ENCODE measurements at regions not wholly inside any gene's neighbourhood (a gene's known extent, or its start where the extent isn't known, plus 50 kb on each side); places are given as distances from the start of the nearest gene placed in this dataset.

DNA sequence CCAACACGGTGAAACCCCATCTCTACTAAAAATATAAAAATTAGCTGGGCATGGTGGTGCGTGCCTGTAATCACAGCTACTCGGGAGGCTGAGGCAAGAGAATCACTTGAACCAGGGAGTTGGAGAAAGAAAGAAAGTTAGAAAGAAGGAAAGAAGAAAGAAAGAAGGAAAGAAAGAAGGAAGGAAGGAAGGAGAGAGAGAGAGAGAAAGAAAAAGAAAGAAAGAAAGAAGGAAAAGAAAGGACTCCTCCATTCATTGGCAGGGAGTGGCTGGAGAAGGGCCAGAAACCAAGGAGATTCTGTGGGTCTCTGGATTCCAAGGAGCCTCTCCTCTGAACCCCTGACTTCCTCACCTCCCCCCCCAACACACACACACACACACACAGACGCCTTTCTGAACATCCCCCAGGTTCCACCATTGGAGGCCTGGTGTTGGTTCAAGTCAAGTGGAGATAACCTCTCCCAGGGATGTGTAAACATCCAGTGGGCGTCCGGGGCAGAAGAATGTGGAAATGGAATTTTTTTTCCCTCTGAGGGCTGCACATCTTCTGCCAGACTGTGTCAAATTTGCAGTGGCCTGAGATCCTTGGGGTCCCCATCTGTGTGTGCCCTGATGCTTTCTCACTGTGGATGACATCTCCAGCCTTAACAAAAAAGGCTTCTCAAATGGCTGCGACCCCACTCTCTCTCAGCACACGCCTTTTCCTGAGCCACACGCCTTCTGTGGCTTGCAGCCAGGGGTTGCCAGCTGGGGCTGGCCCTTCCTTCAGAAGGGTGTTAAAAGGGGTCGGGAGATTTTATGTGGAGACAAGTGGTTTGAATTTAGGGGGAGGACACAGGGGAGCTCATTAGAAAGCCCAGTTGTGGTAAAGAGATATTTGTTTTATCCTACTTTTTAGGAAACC, 109.3 kb upstream of the HAND1 start:
- no peak for DNase-seq

DNA sequence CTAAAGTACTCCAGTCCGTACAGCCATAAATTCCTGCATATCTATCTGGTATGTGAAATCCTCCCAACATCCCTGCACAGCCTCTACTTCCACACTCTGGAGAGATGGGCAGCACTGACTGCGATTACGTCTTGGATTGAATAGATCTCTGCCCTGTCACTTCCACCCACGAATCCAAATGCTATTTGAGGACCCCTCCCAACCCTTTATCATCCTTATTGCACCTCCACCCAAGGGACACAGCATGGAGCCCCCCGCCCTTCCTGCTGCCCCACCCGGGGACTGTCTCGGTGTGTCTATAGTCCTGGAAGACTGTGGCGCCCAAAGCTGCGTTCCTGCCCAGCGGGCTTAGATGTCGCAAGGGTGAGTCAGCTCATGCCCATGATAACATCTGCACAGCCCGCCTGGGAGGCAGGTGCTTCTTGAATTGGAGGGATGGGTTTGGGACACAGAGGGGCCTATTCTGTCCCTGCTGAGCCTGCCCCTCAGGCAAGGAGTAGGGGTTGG, 105.7 kb upstream of the HAND1 start:
- no peak for DNase-seq

DNA sequence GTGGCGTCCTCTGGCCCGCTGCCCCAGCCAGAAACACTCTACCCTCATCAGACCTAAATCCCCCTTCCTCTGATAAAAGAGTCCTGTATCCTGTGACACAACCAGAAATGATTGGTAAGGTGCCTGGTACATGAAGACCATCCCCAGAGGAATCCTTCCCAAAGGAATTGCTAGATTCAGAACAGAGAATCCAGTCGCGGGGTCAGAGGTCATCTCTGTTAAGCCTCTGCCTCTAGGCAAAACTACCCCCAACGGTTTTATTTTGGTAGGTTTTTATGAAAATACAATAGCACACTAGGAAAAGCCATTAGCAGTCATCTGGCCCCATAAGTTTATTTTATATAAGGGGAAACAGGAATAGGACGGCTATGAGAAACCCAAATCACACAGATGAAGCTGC, 102.4 kb upstream of the HAND1 start:
- no peak for DNase-seq

DNA sequence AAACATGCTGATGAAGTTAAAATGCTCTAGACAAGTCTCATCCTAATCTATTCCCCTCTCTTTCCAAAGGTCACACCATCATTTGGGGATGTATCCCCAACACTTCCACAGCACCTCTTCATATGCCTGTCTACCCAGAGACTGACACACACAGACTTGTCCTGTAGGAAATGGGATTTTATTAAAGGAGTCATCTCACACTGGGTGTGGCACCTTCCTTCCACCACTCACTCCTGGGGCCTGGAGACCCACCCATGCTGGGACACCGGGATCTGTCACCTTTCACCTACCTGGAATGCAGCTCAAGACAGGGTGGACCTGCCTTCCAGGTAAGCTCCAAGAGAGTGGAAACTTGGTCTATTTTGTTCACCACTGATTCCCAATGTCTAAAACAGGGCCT, 99.4 kb upstream of the HAND1 start:
- DNase-seq: no peak

DNA sequence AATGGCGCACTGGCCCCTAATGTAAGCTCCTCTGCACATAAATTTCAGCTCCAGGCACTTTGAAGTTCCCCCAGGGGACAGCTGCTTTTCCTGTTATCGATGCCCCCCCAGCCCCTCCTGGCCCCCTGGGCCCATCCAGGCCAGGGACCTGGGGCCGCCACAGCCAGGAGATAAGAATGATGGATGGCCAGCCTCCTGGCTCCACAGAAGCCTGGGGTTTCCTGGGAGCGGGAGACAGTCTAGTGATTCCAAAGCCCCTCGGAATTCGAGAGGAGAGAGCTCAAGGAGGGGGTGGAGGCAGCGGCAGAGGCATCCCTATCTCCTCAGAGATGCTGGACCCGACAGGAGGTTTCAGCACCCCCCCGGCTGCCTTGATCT, 98.4 kb upstream of the HAND1 start:
- DNase-seq: no peak

DNA sequence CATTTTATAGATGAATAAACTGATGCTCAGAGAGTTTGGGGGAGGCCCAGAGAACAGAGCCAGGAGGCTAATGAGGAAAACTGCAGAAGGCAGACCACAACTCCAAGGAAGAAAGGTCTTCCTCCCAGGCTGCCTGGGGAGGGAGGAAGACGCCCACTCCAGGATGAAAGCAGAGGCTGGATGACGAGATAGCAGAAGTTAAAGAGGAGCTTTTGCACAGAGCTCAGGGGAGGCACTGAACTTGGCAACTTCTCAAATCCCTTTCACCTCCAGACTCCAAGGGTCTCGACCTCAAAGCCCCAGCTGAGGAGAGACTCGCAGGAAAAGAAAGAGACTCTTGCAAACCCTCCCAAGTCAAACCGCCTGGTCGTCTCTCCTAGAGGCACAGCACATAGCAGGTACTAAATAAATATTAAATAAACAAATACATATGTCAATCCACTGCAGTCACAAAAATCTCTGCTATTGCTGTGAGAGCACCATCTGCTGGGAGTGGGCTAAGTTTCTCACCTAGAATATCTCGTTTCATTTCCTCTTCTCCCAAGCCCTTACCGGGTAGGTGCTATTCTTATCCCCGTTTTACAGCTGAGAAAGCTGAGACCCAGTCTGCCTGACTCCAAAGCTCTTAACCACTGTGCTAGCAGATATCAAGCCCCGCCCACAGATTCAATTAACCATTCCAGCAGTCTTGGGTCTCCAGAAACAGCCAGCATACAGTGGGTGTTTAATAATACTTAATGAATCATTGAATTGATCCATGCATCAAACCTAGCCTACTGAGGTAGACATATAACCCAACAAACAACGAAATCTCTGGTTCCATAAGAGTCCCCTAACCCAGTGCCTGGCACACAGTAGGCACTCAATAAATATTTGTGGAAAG, 97.8 kb upstream of the HAND1 start:
- no peak for DNase-seq

DNA sequence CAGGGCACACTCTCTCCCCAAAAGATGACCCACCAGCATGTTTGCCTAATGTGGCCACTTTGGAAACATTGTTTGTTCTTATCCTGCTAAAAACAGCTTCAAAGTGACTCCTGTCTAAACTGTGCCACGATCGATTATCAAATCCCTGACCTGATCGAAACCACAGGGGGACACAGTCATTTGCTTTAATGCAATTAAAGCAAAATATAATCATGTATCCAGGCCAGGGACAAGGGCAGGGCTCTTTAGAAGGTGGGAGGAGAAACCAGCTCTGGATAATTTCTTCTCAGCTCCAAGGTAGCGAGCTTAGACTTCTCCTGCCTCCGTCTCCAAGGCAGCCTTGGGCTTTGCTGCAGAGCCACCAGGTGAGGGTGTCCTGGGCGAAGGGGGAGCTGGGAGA, 95.0 kb upstream of the HAND1 start:
- DNase-seq: no peak

DNA sequence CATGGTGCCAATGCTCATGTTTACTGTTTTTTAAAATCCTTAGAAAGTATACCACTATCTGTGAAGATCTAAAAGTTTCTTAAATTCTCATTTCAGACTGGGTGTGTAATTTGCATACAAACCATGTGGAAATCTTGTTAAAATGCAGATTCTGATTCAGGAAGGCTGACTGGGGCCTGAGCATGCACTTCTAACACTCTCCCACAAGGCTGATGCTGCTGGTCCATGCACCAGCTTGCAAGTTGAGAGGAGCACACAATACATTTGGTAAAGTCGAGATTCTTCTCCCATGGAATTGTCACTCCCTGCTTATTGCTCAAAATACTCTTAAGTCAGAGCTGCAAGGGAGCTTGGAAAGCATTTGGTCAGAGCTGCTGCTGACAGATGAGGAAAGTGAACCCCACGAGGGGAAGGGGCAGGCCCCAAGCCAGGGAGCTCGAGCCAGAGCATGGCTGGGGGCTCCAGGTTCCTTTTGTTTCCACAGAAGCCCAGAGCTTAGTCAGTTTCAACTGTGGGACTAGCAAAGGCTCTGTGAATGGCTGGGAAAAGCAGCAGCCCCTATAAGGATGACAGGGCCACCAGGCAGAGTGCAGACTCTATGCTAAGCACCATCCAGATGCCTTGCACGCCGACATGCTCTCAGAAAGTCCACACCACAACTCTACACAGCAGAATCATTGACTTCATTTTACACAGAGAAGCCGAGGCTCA, 93.5 kb upstream of the HAND1 start:
- DNase-seq: no peak

DNA sequence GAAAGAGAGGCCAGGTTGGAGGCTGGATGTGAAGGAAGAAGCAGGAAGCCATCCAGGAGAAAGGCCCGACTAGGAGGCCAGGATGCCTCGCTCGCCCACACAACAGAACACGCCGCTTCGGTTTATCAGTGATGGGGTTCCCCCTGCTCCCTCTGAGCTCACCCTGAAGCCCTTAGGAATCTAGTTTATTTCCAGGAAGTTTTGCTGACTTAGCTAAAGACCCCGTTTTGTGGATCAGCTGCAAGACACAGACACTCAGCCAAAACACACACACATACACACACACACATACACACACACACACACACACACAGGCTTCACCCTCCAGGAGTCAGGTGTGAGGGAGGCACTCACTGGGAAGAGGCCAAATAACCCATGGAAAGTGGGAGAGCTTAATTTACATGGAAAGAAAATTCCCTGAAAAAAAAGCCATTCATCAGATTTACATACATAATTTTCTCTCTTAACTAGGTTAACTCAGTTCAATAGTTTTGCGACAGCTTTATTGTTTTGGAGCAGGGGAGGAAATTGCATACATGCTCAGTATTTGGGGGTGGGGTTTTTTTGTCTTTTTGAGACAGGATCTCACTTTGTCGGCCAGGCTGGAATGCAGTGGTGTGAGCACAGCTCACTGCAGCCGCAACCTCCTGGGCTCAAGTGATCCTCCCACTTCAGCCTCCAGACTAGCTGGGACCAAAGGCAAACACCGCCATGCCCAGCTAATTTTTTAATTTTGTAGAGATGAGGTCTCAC, 92.7 kb upstream of the HAND1 start:
- DNase-seq: no peak

DNA sequence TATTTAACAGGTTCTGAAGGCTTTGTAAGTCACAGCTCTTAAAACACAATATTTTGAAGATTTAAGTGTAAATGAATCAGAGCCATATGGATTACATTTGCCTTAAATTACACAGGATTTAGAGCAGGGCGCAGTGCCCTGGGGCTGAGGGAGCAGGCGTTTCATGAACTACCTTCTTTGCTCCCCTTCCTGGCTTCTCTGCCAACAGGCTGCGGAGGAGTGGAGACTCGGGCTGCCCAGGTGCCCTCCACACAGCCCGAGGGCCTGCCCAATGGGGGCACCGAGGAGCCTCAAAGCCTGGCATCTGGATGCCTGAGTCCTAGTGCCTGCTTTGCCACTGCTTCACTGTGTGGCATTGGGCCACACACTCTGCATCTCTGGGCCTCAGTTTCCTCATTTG, 90.6 kb upstream of the HAND1 start:
- DNase-seq: no peak

DNA sequence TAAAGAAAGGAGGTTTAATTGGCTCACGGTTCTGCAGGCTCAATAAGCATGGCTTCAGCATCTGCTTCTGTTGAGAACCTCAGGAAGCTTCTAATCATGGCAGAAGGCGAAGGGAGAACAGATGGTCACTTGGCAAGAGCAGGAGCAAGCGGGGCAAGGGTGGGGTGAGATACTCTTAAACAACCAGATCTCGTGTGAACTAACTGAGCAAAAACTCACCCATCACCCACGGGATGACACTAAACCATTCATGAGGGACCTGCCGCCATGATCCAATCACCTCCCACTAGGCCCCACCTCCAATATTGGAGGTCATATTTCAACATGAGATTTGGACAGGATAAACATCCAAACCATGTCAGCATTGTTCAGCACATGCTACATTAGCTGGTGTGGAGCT, 89.1 kb upstream of the HAND1 start:
- DNase-seq: no peak

DNA sequence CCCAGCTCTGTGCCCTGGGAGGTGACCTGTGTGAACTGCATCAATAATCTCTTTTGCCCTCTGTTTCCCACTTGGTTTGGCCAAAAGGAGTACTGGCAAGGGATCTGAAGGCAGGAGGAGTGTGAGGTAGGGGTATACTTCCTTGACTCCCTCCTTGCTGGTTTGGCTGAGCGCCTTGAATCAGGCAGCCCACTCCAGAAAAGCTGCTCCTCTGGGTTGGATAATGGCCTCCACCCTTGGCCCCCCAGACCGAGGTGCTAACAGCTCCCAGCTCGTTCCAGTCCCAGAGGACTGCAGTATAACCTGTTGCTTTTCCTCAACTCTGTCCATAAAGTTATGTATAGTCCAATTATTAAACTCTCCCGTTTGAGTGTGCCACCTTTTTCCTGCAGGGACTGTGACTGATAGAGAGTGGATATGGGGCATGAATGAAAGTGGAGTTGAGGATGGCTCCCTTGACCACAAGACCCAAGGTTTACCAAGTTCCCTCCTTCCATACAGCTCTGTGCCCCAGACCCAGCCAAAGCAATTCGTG, 88.2 kb upstream of the HAND1 start:
- DNase-seq: no peak

DNA sequence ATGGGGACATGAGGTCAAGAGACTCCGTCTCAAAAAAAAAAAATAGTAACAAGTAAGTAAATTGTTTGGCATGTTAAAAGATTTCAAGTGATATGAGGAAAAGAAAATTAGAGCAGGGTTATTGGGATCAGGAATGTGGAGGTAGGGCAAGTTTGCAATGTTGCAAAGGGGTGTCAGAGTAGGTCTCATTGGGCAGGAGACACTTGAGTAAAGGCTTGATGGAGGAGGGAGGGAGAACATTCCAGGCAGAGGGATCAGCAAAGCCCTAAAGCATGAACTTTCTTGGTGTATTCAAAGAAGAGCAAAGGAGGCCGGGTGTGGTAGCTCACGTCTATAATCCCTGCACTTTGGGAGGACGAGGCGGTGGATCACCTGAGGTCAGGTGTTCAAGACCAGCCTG, 87.1 kb upstream of the HAND1 start:
- DNase-seq: no peak

DNA sequence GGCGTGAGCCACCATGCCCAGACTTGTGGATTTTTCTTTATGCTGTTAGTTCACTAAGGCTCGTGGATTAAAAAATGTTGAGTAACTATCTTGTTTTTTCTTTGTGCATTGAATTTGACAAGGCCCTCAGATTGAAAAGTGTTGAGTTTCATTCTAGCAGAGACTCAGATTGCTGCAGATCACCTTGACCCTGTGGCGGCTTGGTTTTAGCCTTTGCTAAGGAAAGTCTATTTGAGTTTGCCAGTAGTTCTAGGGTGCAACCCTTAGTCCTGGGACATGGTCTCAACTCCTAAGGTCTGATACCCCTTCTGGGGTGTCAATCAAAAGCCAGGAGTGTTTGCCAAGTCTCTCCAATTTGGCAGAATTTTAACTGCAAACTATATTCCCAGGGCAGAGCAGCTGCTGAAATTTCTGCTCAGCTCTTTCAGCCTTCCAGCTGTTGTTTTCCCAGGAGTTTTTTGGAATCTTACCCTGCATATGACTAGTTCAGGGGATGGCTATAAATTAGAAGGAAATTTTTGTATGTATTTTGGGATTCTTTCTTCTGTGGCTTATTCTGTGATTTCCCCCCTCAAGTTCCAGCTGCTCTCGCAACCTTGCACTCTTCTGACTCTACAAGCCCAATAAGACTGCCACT, 84.3 kb upstream of the HAND1 start:
- no peak for DNase-seq

DNA sequence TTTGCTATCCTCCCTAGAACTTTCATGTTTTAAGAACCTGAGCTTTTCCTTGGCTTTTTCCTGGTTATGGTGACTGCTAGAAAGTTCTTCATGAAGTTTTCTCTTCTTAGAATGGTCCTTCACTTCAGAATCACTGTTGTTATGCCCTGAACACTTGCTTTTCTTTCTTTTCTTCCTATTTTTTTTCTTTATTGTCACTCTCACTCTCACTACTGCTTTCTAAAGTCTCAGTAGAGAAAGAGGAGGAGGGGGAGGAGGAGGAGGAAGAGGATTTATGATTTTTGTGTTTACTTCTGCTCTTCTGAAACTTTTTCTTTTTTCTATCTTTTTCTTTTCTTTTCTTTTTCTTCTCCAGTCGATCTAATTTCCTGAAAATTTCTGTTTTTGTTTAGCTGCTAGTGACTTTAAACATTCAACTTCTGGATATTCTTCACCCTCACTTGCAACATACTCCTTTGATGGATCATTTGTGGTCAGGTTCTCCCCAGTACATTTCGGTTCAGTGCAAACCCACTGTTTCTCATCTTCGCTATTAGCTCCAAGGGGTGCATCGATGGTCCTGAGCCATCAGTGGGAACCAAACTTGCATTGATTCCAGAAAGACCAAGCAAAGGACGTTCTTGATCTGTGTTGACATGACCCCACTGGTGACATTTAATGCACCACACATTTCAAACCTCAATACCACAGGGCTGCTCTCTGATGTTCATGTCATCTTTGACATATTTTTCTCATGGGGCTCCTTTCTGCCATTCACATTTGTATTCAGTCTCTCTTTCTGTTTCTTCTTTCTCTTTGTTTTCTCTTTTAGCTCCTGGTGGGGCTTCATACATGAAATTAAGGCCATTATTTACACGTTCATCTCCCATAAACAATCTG, 81.6 kb upstream of the HAND1 start:
- DNase-seq: no peak

DNA sequence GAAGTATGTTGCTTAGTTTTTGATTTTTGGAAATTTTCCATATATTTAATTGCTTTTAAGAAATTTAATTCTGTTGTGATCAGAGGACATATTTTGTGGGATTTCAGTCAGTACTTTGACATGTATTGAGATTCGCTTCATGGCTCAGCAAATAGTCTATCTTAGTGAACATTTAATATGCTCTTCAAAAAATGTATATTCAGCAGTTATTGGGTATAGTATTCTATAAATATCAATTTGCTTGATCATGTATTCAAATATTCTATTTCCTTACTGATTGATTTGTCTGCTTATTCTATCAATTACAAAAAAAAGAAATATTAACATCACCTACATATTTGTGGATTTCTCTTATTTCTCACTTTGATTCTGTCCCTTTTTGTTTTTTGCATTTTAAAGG, 79.5 kb upstream of the HAND1 start:
- DNase-seq: no peak

DNA sequence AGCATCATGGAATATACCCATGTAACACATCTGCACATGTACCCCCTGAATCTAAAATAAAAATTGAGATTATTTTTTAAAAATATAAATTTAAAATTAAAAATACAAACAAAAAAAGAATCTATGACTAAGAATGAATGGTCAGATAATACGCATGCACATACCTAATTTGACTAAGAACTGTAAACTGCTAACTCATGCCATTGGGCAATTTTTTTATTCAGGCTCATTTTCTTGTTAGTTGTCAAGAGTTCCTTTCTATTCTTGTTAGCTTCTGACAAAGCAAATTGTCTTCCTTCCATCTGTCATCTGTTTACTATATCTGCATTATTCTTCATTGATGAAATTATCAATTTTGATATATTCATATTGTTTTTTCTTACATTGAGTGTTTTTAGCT, 69.5 kb upstream of the HAND1 start:
- no peak for DNase-seq

DNA sequence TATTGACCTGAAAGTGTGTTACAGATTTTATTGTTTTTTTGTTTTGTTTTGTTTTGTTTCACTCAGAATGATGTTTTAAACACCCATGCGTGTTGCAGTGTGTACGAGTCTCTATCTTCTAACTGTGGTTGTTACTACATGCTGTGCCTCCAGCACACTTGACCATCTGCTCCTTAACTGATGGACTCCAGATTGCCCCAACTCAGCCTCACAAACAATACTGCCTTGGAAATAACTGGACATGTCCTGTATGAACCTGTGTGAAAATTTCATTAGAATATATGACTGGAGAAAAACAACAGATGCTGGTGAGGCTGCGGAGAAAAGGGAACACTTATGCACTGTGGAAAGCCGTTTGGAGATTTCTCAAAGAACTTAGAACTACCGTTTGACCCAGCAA, 68.7 kb upstream of the HAND1 start:
- DNase-seq: no peak

DNA sequence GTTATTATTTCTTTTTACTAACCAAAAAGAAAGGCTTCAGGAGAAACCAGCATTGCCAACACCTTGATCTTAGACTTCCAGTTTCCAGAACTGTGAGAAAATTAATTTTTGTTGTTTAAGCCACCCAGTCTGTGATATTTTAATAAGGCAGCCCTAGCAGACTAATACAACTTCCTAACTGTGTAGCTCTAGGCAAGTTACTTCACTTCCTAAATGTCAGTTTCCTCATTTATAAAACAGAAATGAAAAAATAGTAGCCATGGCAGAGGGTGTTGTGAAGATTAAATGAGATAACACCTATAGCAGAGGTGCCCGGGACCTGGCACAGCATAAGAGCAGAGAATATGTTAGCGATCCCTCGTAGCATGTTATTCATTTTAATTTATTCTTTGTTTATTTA, 66.6 kb upstream of the HAND1 start:
- DNase-seq: no peak

DNA sequence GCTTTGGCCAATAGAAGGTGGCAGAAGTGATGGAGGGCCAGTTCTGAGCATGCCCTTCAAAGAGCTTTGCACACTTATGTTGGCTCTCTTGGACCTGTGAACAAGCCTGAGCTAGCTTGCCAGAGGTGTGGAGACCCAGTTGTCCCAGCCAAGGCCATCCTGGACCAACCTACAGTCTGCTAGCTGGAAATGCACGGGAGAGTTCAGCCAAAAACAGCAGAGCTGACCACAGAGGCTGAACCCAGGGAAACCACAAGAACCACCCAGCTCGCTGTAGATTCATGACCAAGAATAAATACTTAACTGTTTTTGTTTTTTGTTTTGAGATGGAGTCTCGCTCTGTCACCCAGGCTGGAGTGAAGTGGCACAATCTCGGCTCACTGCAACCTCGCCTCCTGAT, 65.4 kb upstream of the HAND1 start:
- no peak for DNase-seq

DNA sequence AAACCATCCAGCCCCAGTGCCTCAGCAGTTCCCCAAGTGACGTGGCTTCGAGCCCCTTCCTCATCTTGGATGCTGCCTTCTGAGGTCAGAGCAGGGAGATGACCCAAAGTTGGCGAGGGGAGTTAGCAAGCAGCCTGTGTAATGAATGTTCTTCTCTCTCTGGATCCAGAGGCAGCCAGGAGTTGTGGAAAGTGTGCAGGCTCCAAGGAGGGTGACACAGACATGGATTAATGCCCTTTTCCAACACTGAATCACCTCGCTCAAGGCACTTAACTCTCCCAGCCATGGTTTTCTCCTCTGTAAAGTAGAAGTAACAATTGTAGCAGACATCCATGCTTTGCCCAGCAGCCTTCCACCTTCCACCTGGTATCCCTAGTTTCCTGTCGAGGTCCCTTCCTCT, 64.6 kb upstream of the HAND1 start:
- no peak for DNase-seq

Data from CD4-positive, alpha-beta T cell treated with Interleukin-12 subunit alpha and Interleukin-12 subunit beta, for 1 hour (primary cell).